Common myeloid progenitor, CD34-positive (primary cell): ENCODE measurements at regions not wholly inside any gene's neighbourhood (a gene's known extent, or its start where the extent isn't known, plus 50 kb on each side); places are given as distances from the start of the nearest gene placed in this dataset.

Experiments used
- CTCF ChIA-PET: fragments of 350-600 bp; sonication (Branson Sonifier 250); formaldehyde crosslinking; loops from one replicate; lab custom pipeline; 2021; ENCODE audit warnings: antibody characterized with exemption; lab: Charles Lee
- POLR2A ChIA-PET: fragments of 350-600 bp; sonication (Branson Sonifier 250); formaldehyde crosslinking; loops from one replicate; lab custom pipeline; 2021; ENCODE audit warnings: antibody characterized with exemption; lab: Charles Lee
- DNase-seq, 3 donors: peaks; one replicate each; pipeline versions ENCODE4 v3.0.0 to v3.0.0-alpha.2; 2013
- H3K27ac ChIP-seq, 2 experiments: 1 replicate in 1 of 2; 2 replicates in 1 of 2; pipeline ENCODE4 v1.7.0; 2013; ENCODE audit warnings: inconsistent platforms in 2 of 2, low read length in 2 of 2, mild to moderate bottlenecking in 2 of 2, low read depth in 1 of 2, moderate library complexity in 1 of 2; ENCODE audit not compliant: severe bottlenecking in 2 of 2, insufficient read depth in 1 of 2, poor library complexity in 1 of 2
- H3K27me3 ChIP-seq, 5 experiments: replicated peaks in 2 of 5; 1 replicate in 3 of 5; 2 replicates in 2 of 5; pipeline versions ENCODE4 v1.6.1 to v1.7.0; 2013; ENCODE audit warnings: low read length in 4 of 5, mild to moderate bottlenecking in 2 of 5, moderate library complexity in 2 of 5, inconsistent platforms in 1 of 5; ENCODE audit not compliant: insufficient read depth in 5 of 5, control insufficient read depth in 4 of 5
- H3K36me3 ChIP-seq, 4 experiments: 1 replicate in 2 of 4; 2 replicates in 2 of 4; pipeline versions ENCODE4 v1.6.1 to v1.7.0; 2013; ENCODE audit warnings: low read length in 3 of 4, control low read depth in 1 of 4, mild to moderate bottlenecking in 1 of 4; ENCODE audit not compliant: control insufficient read depth in 4 of 4, insufficient read depth in 4 of 4
- H3K4me1 ChIP-seq, 4 experiments: 1 replicate in 3 of 4; 2 replicates in 1 of 4; pipeline versions ENCODE4 v1.6.1 to v1.7.1; 2013; ENCODE audit warnings: low read length in 3 of 4, mild to moderate bottlenecking in 3 of 4, control low read depth in 1 of 4, inconsistent platforms in 1 of 4, moderate library complexity in 1 of 4; ENCODE audit not compliant: control insufficient read depth in 4 of 4, insufficient read depth in 4 of 4; ENCODE audit errors: control extremely low read depth in 1 of 4
- H3K4me3 ChIP-seq, 7 experiments: 1 replicate in 4 of 7; 2 replicates in 3 of 7; pipeline versions ENCODE4 v1.5.1 to v1.7.0; 2013; ENCODE audit warnings: mild to moderate bottlenecking in 7 of 7, low read length in 6 of 7, moderate library complexity in 6 of 7, inconsistent platforms in 2 of 7, low read depth in 2 of 7, control low read depth in 1 of 7; ENCODE audit not compliant: insufficient read depth in 4 of 7, control insufficient read depth in 1 of 7; ENCODE audit errors: extremely low read depth in 1 of 7
- H3K9me3 ChIP-seq, 5 experiments: 1 replicate in 4 of 5; 2 replicates in 1 of 5; pipeline versions ENCODE4 v1.6.1 to v1.7.1; 2013; ENCODE audit warnings: low read length in 4 of 5, mild to moderate bottlenecking in 2 of 5, inconsistent platforms in 1 of 5, low read depth in 1 of 5, moderate library complexity in 1 of 5; ENCODE audit not compliant: control insufficient read depth in 4 of 5, insufficient read depth in 2 of 5; ENCODE audit errors: control extremely low read depth in 1 of 5
- WGBS: methylation state at CpG from one replicate; pipeline ENCODE4 v1.1.5; 2013; ENCODE audit not compliant: insufficient coverage; 5-methylcytosine and 5-hydroxymethylcytosine counted together

DNA sequence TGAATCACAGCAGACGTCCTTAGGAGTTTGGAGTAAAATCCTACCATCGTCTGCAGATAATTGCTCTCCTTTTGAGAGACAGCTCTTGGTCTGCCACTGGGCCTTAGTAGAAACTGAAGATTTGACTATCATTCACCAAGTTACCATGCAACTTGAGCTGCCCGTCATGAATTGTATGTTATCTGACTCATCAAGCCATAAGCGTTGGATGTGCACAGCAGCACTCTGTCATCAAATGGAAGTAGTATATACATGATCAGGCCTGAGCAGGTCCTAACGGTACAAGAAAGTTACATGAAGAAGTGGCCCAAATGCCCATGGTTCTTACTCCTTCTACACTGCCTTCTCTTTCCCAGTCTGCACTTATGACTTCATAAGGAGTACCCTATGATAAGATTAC, 317.8 kb downstream of the GPATCH2 start:
- CTCF ChIA-PET, result no interaction called here
- H3K36me3 ChIP-seq, result no peaks in the 10 kb centered on the region
- POLR2A ChIA-PET, result no interaction called here
- H3K9me3 ChIP-seq, result no peaks in the 10 kb centered on the region
- no peak overlapping the region for H3K27ac ChIP-seq
- no peaks in the 10 kb centered on the region for H3K4me1 ChIP-seq
- DNase-seq, result no peak
- peaks cover 0 to 4% (median 0%) of the 10 kb centered on the region in 5 experiments for H3K27me3 ChIP-seq
- WGBS, result 94% methylated on average over 5 of the region's 5 CpGs
- H3K4me3 ChIP-seq, result no peak overlapping the region

DNA sequence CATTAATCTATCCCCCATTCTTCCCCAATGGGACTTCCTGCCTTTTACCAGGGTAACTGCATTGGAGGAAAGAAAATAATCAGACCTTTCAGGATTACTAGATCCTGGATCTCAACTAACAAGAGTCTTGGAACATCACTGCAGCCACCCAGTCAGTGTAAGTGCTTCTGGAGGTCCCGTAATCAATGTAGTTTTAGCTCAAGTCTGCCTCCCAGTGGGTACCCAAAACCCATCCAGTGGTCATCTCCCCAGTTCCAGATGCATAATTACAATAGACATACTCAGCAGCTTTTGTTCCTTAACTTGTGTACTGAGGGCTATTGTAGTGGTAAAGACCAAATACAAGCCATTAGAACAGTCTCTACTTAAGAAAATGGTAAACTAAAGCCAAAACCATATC, 319.1 kb downstream of the GPATCH2 start:
- no peak overlapping the region for H3K27ac ChIP-seq
- no peak overlapping the region for H3K4me3 ChIP-seq
- ChIA-PET POLR2A (no interaction called here), CTCF (no interaction called here)
- H3K27me3 ChIP-seq, result peaks cover 0 to 4% (median 0%) of the 10 kb centered on the region in 5 experiments
- WGBS, result 38% methylated on average over 1 of the region's 1 CpG
- no peaks in the 10 kb centered on the region for H3K9me3 ChIP-seq
- DNase-seq, result no peak
- H3K4me1 ChIP-seq, result no peaks in the 10 kb centered on the region
- H3K36me3 ChIP-seq, result no peaks in the 10 kb centered on the region

DNA sequence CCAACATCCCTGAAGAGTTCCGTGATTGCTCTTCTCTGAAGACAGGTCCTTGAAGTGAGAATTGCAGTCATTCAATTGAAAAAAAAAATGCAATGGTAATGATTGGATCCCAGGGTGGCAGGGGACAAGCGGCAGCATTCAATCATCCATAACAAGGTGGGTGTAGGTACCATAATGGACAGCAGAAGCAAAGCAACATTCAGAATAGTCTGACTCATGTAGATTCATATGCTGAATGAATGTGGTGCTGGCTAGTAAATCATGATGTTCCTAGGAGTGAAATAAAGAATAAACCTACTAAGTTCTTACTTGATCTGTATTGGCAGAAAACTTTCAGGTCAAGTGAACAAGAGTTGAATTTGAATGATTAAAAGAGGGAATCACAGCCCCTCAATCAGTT, 319.6 kb downstream of the GPATCH2 start:
- Histone ChIP-seq H3K9me3 (no peaks in the 10 kb centered on the region), H3K4me1 (no peaks in the 10 kb centered on the region), H3K36me3 (no peaks in the 10 kb centered on the region), H3K4me3 (no peak overlapping the region), H3K27ac (no peak overlapping the region), H3K27me3 (peaks cover 0 to 4% (median 0%) of the 10 kb centered on the region in 5 experiments)
- CTCF ChIA-PET, result no interaction called here
- 92% methylated on average over 2 of the region's 2 CpGs for WGBS
- POLR2A ChIA-PET, result no interaction called here
- DNase-seq, result no peak

DNA sequence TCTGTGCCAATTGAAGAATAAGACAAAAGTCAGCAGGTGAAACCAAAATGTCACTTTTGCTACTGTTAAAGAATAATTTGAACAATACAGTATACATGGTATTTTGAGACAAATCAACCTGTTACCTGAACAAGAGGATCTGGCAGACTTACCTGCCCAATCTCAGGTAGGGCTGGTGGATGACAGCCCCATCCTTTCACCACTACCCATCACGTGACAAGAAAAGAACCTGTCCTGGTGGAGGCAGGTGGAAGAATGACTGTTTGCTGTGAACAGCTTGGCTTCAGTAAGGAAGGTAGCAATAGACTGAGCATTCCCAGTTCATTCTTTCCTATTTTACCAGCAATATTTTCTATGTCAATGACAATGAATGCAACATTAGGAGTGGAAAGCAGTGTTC, 349.6 kb downstream of the GPATCH2 start:
- CTCF ChIA-PET, result no interaction called here
- no peak overlapping the region for H3K27ac ChIP-seq
- POLR2A ChIA-PET, result no interaction called here
- no peaks in the 10 kb centered on the region for H3K4me1 ChIP-seq
- H3K4me3 ChIP-seq, result no peak overlapping the region
- no peaks in the 10 kb centered on the region for H3K36me3 ChIP-seq
- no peaks in the 10 kb centered on the region for H3K9me3 ChIP-seq
- DNase-seq, result no peak
- H3K27me3 ChIP-seq, result peaks cover 0 to 2% (median 0%) of the 10 kb centered on the region in 5 experiments
- no CpG with 5 or more reads among the region's 1 CpG for WGBS

DNA sequence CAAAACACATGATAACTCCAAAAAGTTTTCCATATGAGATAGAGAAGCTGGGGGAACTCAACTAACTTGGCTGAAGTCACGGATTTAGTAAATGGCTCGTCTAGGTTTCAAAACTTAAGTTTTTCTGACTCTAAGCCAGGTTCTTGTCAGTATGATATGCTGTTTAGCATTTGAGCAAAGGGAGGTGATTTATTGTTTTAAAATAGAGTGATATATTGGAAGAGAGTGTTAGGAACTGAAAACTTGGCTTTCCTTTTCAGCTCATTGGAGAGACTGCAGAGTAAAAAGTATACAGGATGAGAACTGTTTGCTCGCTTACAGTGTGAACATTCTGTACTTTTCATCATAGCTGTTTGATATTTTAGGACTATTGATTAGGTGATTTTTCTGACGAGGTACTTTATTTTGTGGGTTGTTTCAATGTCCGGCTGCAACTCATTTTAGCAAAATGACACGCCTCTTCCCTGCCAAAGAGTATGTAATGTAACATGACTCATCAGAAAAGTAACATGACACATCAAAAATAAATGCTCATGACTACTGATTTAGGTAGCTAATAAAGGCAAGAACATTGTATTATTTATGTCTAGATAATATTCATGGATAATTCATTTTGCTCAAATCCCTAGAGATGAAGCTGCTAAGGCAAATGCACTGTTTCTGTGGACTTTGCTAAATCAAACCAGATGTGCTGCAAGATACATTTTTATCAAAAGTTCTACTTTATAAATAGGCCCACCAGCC, 355.1 kb downstream of the GPATCH2 start:
- H3K4me3 ChIP-seq, result no peak overlapping the region
- peaks cover 0 to 2% (median 0%) of the 10 kb centered on the region in 5 experiments for H3K27me3 ChIP-seq
- H3K27ac ChIP-seq, result no peak overlapping the region
- 100% methylated on average over 3 of the region's 6 CpGs for WGBS
- no peaks in the 10 kb centered on the region for H3K9me3 ChIP-seq
- H3K4me1 ChIP-seq, result no peaks in the 10 kb centered on the region
- POLR2A ChIA-PET, result no interaction called here
- DNase-seq, result no peak
- CTCF ChIA-PET, result no interaction called here
- no peaks in the 10 kb centered on the region for H3K36me3 ChIP-seq

DNA sequence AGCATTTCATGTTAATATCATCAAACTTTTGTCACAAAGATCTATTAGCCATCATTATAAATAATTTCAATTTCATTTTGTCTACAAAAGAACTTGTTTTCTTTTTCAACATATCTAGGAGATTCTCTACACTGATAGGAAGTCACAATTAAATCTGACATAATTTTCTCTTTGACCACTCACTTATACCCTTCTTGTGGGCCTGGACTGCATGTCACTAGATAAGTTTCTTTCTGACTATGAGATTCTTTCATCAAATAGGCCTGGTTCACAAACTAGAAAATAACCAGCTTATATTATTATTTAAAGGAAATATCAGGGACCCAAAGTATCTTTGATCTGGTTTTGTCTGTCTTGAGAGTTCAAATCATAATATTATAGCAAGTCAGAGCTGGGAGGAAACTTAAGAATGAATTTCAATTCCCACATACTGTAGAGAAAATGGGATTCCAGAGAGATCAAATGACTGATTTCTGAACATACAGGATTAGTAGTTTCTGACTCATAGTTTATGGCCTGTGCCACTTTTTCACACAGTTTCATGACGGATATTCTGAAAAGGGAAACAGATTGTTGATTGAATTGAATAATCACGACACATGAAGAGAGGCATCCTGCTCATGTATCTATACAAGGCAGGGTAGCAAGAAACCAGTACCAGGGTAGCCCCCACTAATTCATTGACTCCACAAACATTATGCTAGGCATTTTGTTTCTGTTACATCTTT, 355.8 kb downstream of the GPATCH2 start:
- ChIA-PET CTCF (no interaction called here), POLR2A (no interaction called here)
- Histone ChIP-seq H3K9me3 (no peaks in the 10 kb centered on the region), H3K36me3 (no peaks in the 10 kb centered on the region), H3K27ac (no peak overlapping the region), H3K27me3 (peaks cover 0 to 2% (median 0%) of the 10 kb centered on the region in 5 experiments), H3K4me3 (no peak overlapping the region), H3K4me1 (no peaks in the 10 kb centered on the region)
- DNase-seq, result no peak
- WGBS, result 100% methylated on average over 1 of the region's 2 CpGs

DNA sequence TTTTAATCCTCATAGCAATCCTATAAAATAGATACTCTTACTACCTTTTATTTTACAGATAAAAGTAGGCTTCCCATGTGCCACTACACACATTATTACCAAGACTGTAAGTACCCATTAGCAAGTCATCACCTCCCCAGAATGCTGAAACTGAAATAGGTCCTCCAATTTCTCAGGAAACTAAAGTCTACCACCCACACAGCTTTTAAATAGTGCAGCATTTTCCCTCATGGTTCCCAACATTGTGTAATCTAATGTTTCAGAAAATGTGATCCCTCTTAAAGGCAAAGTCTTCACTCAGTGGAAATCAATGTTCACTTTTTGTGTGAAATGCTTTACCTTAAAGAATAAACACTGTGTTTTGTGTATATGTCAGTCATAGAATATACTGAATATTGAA, 356.5 kb downstream of the GPATCH2 start:
- no peaks in the 10 kb centered on the region for H3K4me1 ChIP-seq
- no peak overlapping the region for H3K4me3 ChIP-seq
- POLR2A ChIA-PET, result no interaction called here
- no peaks in the 10 kb centered on the region for H3K27me3 ChIP-seq
- no peaks in the 10 kb centered on the region for H3K36me3 ChIP-seq
- no peaks in the 10 kb centered on the region for H3K9me3 ChIP-seq
- CTCF ChIA-PET, result no interaction called here
- no peak for DNase-seq
- no peak overlapping the region for H3K27ac ChIP-seq
